NK-92 (cell line): ENCODE measurements at regions not wholly inside any gene's neighbourhood (a gene's known extent, or its start where the extent isn't known, plus 50 kb on each side); places are given as distances from the start of the nearest gene placed in this dataset.

Source experiments
- DNase-seq: peaks from one replicate; lab custom pipeline; 2025; ENCODE audit not compliant: unreplicated experiment; lab: John Stamatoyannopoulos, UW

DNA sequence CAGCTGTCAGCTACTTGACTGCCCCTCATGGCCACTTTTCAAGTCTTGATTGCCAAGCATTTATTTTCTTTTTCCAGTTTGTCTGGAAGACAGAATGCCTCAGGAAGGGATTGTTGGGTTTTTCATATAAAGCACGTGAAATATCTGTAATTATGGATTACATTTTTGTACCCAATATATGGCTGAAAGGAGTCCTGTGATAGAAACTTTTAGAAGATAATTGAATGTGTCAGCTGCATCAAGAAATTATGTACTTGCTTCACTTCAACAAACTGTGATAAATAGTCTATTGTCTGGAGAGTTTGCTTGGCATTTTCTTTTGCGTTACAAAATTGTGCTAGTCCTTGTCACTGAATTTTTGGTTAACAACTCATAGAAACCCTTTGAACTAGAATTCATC lies 247.9 kb upstream of the SLCO3A1 start:
- DNase-seq, result no peak

DNA sequence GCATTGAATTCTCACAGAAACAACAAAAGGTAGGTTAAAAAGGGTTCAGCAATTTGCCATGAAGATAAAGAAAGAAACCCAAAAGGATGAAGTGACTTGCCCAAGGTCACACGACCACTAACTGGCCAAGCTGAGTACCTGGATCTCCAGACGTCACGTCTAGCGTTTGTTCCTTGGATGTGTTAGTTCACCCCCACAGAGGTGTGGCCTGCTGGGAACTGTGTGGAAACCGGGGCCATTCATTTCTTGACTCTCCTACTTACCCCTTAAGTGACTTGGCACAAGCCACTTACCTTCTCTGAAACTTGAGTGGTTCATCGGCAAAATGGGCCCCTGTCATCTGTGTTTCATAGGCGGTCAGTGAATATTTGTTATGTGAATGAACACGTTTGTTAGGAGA lies 244.3 kb upstream of the SLCO3A1 start:
- no peak for DNase-seq

DNA sequence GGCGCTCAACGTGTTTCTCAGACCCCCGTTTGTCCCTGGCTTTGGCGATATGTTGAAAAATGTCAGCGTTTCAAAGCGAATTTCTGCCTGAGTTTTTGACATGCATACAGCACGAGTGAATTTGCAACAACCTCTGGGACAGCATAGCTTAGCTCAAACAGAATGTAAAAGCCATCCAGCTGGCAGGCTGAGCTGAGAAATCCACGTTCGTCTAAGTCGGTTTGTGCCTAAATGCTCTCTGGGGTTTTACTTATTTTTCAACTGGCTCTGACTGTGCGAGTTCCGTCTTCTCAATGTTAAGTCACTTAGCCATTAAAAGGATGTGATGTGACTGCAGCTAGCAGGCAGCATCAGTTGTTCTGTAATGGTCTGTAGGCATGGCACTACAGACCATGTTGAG lies 243.5 kb upstream of the SLCO3A1 start:
- no peak for DNase-seq

DNA sequence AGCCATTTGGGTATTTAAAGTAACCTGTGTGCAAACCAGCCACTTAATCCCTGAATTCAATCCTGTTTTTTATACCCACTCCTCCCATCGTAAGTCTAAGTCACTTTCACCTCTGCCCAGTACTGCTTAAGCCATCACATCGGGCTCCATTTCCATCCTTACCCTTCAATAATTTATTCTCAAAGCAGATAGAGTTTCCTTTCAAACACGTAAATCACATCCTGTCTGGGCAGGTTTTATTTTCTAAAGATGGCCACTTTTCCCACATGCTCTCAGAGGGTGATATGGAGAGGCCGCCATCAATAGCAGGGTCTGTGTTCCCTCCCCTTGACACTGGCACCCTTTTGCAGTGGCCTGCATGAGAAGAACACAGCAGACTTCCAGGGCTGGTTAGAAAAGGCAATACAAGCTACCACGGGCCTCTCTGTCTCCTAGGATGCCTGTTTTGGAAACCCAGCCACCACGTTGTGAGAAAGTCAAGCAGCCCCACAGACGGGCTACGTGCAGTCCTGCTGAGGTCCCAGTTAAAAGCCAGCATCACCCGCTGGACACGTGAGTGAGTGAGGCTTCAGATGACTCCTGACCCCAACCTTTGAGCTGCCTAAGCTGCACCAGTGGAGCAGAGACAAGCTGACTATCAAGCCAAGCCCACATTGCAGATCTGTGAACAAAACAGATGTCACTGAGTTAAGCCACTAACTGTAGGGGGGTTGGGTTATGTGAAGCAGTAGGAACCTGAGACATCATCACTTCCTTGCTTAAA lies 241.8 kb upstream of the SLCO3A1 start:
- no peak for DNase-seq

DNA sequence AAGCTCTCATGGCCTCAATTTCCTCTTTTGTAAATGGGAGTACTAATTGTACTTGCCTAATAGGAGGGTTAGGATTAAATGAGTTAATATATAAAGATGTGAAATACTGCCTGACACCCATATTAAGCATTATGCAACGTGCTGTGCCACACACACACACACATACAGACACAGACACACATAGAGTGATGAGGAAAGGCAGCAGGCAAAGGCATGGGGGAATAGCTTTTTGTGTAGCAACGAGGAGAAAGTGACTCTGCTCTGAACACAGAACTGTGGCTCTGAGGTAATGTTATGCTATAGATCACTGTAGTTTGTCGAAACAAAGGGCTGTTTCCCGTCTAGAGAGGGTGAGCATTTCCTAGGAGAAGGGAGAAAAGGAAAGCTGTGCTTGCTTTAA lies 233.3 kb upstream of the SLCO3A1 start:
- DNase-seq, result no peak

DNA sequence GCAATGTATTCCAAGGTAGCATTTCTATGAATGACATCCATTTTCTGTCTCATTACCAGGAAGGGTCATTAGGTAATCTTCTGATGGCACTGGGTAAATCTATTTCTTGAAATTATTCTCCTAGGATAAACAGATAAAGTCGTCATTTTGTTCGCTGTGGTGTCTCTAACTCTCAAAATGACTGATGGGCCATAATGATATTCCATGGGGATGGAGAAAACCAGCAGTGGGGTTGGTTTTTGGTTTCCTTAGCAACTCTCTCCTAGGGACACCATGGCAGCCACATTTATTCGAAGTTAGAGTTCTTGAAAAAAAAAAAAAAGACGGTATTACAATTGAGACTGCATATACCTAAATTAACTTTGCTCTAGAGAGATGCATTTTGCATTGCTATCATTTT lies 231.3 kb upstream of the SLCO3A1 start:
- no peak for DNase-seq

DNA sequence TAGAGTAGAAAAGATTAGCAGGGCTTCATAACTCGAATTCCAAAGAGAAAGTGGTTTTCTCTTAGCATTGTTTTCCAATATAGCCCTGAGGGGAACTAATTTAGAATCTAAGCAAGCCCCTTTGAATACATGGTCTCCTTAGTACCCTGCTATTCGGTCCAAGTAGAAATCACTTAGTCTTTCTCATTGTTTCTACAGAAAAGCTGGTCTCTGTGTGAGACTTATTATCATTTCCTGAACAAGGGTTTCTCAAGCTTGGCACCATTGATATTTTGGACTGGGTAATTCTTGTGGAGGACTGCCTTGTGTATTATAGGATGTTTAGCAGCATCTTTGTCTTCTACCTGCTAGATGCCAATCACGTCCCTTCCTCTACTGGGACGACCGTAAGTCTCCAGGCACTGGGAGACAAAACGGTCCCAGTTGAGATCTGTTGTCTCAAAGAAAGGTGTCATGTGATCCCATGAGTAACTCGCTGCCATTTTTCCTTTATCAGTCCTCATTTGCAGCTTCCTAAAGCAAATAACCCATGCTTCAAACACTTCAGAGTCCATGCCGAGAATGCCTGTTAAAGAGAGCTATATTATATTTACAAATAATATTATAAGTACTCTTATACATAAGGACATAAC lies 230.7 kb upstream of the SLCO3A1 start:
- DNase-seq, result no peak

DNA sequence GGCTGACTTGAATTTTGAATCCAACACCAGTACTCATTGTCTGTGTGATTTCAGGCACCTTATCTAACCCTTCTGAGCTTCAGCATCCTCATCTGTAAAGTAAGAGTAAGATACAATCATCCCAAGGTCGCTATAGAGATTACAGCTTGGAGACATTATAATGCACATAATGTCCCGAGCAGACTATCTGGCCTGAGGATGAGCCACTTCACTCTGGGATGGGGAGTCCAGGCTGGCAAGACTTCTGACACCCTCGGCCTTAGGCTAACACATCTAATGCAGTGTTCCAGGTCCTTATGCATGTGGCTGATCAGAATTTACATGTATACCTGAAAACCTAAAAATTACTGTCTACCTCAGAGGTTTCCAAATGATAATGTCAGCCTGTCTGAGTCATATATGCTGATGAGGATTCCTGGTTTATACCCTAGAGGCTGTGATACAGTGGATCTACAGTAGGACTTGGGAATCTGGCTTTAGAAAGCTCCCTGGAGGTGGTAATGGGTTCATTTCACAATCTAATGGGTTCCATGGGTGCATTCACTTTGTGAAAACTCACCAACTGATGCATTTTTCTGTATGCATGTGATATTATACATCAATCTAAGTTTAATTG lies 229.0 kb upstream of the SLCO3A1 start:
- DNase-seq, result no peak

DNA sequence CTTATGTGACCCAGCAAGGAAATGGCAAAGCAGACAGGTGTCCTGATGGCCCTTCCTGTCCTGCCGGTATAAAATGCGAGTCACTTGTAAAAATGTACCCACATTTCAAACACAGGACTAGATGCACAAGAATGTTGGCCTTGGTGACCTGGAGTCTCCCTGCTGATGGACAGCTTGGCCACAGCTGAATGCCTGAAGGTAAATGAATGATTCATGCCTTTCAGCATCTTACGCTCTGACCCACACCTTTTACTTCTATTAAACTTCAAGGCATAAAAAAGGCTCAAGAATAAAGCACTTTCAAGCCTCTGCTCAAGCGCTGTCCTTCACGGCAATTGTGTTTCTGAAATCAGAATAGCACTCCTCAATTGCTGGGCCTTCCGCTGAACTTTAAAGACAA lies 228.0 kb upstream of the SLCO3A1 start:
- DNase-seq, result no peak

DNA sequence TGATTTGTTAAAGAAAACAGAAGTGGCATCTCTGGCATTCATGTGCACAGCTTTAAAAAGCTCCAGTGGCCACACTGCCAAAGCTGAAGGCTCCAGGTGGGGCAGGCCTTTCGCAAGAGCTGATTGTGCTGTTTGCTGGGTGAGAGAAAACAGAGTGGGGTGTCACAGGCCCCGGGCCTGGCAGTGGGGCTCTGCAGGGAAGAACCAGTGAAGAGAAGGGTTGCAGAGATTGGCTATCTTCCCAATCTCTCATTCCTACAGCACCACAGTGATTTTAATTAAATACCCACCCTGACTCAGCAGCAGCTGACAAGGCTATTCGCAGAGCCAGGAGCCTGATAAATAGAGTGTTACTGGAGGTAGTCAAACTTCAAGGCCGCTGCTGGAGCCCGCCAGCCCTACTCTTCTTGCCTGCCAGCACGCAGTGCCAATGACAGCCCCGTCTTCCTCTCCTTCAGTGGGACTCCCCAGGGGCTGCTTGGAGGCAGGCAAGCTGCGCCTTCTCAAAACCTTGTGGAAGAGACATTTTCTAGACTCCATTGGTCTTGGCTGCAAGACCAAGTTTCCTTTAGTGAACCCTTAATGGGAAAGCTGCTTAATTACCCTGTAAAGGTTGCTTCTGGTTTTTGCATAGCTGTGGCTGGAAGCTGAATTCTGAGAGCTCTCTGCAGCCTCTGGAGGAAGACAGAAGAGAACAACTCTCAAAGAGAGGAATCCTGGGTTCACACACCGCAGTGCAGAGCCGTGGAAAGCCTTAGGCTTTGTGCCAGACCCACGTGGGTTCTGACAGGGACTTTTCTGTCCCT lies 225.8 kb upstream of the SLCO3A1 start:
- no peak for DNase-seq

DNA sequence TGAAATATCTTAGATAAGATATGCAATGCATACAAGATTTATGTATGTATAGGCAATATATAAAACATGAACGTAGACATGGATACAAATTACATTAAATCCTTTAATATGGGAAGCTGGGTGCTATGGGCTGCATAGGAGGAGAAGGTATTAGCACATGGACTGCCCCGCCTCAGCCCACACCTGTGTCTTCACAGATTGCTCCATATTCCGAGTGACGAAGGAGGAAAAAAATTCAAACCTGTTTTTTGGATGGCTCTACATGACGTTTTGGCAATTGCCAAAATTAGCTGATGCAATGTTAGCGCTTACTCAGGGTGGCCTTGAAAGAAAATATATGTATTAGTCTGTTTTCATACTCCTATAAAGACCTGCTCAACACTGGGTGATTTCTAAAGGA lies 223.4 kb upstream of the SLCO3A1 start:
- DNase-seq, result no peak

DNA sequence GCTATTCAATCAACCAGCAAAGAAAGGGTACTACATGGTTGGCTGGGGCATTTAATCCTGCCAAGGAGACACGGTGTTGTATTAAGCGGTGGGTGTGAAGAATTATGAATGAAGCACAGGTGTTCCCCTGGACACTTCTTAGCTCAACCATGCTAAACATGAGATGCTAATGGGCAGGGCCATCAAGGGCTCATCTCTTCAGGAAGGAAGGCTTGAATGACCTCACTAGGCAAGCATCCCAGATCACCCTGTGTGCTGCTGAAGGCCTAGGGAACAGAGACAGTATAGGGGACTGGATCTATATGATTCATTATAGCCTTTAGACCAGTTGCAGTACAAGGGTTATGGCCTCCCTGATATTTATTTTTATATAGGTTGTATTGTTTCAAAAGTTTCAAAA lies 221.3 kb upstream of the SLCO3A1 start:
- DNase-seq, result no peak

DNA sequence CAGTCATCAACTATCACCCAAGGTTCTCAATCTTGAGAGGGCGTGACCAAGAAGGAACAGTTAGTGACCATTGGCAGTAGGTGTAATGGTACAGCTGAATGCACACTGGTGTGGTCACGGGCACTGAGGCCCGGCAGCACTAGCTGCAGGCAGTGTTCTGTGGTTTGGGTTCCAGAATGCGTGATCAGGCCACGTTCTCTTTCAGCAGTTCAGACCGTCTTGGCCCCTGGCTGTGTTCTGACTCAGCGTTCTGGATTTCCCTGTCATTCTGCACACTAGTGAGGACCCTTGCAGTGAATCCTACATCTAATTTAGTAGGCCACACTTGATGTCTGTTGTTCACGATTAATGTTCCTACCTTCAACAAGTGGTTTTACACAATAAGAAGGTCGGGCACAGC lies 220.5 kb upstream of the SLCO3A1 start:
- DNase-seq, result no peak

DNA sequence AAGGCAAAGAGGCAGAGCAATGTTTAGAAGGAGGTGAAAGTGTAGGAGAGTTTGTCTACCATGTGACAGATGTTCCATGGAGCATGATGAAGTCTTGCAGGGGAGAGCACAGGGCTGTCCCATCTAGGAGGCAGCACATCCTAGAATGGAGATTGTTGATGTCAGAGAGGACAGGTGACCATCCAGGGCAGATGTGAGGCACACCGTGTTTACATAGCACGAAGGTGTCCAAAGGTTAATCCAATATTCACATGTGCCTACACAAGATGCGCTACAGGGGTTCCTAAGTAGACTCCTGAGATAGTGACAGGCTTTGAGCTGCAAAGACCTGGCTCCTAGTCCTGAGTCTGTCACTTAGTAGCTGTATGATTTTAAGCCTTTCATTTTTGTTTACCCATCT lies 219.3 kb upstream of the SLCO3A1 start:
- DNase-seq, result no peak

DNA sequence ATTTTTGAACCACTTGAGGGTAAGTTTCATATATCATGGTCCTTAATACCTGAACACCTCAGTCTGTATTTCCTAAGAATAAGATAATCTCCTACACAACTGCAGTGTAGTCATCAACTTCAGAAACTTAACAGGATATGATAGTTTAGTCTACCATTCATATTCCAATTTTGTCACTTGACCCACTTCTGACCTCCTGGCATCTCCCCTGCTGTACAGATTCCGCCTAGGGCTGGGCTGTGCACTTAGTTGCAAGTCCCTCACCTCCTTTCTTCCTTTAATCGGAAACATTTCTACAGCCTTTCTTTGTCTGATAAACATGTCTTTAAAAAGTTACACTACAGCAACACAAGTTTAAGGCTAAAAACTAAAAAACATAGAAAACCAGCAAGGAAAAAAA lies 218.4 kb upstream of the SLCO3A1 start:
- DNase-seq, result no peak

DNA sequence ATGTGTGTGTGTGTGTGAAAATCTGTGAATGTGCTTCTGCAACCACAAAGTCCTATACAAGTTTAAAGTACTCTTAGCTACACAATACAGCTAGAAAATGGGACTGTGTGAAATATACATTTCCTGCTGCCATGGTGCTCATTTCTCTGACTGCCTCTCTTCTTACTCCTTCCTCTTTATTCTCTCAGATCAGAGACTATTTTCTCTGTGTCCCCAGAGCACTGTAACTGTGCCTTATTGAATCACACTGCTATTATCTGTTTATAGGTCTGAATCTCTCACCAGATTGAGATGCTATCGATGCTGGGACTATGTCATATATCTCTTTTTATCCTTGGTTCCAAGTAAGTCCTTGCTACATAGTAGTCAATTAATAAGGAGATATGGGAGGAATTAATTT lies 217.9 kb upstream of the SLCO3A1 start:
- no peak for DNase-seq

DNA sequence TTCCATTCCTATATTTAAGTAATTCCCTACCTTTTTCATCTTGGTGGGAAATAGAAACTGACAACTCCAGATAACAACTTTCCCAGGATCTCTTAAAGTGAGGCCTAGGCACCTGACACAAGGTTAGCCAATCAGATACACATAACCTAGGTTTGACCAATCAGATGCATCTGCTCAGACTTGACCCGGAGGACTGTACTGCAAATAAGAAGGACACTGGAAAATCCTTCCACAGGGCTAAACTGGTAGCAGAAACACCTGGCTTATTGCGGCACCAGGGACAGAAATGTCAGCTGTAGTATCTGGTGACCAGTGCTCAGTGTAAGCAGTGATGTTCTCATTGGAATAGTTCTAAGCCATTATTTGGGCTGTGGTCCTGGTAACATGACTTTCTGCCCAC lies 204.5 kb upstream of the SLCO3A1 start:
- DNase-seq, result no peak

DNA sequence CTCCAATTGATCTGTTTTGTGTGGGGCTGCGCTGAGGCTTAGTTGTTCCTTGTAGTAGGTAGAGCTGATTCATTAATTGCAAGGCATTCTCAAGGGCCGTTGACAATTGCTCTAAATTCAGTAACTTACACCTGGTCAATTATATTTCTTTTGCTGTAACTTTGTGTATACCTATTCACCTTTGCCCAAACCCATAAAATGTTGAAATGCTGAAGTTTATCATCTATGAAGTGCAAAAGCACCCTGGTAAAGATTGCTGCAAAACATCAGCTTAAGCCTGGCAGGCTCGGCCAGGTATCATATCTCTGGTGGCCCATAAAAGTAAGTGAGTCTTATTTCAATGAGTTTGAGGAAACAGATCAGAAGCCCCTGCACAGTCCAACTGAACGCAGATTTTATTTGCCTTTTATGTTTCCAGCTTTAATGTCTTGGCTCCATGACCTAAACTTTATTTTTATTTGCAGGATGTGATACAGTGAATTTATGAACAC lies 203.6 kb upstream of the SLCO3A1 start:
- DNase-seq, result no peak

DNA sequence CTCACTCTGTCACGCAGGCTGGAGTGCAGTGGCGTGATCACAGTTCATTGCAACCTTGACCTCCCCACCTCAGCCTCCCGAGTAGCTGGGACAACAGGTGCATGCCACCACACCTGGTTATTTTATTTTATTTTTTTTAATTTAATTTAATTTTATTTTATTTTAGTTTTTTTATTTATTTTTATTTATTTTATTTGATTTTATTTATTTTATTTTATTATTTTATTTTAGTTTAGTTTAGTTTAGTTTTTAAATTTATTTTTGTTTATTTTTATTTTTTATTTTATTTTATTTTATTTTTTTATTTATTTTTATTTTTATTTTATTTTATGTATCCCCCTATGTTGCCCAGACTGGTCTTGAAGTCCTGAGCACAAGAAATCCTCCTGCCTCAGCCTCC lies 202.3 kb upstream of the SLCO3A1 start:
- DNase-seq, result no peak

DNA sequence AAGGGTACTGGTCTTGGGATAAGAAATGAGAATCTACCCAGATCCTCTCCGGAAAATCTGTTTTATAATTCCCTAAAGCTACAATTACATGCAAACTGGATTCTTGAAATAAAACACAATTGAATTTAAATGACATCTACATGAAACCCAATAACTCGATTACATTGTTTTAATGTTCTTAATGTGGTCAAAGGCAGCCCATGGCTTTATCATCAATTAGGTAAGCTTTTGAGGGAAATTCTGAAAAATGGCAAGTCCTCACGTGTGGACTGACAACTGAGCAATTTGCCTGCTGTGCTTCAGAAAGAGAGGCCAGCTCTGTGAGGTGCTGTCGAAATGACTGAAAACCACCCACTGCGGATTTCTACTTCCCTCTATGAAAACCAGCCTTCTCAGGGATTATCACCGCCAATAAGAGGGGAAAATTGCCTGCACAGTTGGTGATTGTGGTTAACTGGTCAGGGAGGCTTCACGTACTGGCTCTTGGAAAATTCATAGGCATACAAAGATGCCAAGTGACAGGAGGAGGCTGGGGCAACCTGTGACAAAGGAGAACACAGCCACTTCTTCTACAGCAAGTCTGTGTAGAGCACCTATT lies 200.8 kb upstream of the SLCO3A1 start:
- no peak for DNase-seq
